ENCODE measurements at regions not wholly inside any gene's neighbourhood (a gene's known extent, or its start where the extent isn't known, plus 50 kb on each side); places are given as distances from the start of the nearest gene placed in this dataset.

DNA sequence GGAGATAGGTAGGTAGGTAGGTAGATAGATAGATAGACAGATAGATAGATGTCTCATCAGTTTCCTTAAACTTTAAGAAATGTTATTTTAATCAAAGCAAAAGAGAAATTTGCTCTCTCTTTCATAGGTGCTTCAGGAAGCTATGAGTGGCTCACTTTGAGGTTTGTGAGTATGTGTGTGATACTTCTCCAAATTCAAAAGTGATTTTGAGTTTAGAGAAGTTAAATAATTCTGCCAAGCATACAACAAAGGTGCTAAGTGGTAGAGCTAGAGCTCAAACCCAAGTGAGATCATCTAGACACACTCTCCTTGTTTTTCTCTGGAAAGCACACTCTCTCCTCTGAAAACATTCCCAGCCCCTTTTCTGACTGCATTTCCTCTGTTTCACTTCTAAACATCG, 156.2 kb downstream of the EDN1 start:
- no peak overlapping the region for H2BK120ac ChIP-seq (replicated peaks; ENCODE audit: low read depth, low read length)
- TF ChIP-seq JUND (IDR thresholded peaks at IDR 0.05; ENCODE audit: low read length) = no peak
- no peak for TF ChIP-seq BRCA1 (IDR thresholded peaks at IDR 0.05; ENCODE audit: low read depth, low read length)
- no peak for TF ChIP-seq HDAC2 (IDR thresholded peaks at IDR 0.05; ENCODE audit: borderline replicate concordance in 1 of 2, low read depth in 2 of 2, low read length in 2 of 2)
- no peak for TF ChIP-seq POLR2A (IDR thresholded peaks at IDR 0.05; ENCODE audit: control extremely low read depth in 1 of 2, low read depth in 2 of 2, low read length in 2 of 2)
- TF ChIP-seq BACH1 (IDR thresholded peaks at IDR 0.05; ENCODE audit: low read length) = no peak
- TF ChIP-seq CBX8 (IDR thresholded peaks at IDR 0.05; ENCODE audit: borderline replicate concordance, low read depth, low read length) = no peak
- TF ChIP-seq SP4 (IDR thresholded peaks at IDR 0.05; ENCODE audit: low read length) = no peak
- no peak for TF ChIP-seq BCL11A (IDR thresholded peaks at IDR 0.05; ENCODE audit: low read depth in 2 of 2, low read length in 2 of 2)
- TF ChIP-seq SRF (IDR thresholded peaks at IDR 0.05; ENCODE audit: low read depth, low read length) = no peak
- TF ChIP-seq, protein P1, sequence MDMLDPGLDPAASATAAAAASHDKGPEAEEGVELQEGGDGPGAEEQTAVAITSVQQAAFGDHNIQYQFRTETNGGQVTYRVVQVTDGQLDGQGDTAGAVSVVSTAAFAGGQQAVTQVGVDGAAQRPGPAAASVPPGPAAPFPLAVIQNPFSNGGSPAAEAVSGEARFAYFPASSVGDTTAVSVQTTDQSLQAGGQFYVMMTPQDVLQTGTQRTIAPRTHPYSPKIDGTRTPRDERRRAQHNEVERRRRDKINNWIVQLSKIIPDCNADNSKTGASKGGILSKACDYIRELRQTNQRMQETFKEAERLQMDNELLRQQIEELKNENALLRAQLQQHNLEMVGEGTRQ (IDR thresholded peaks at IDR 0.05; ENCODE audit: low read length) = no peak
- TF ChIP-seq POLR2AphosphoS5 (IDR thresholded peaks at IDR 0.05; ENCODE audit: low read depth, low read length) = no peak
- TF ChIP-seq CBX5 (IDR thresholded peaks at IDR 0.05; ENCODE audit: low read depth, low read length) = no peak
- no peak for TF ChIP-seq FOSL1 (IDR thresholded peaks at IDR 0.05; ENCODE audit: insufficient read depth, low read depth, low read length)
- TF ChIP-seq KDM4A (IDR thresholded peaks at IDR 0.05; ENCODE audit: low read depth, low read length, severe bottlenecking) = no peak
- no peak for TF ChIP-seq RFX5 (IDR thresholded peaks at IDR 0.05; ENCODE audit: borderline replicate concordance, low read depth, low read length)
- TF ChIP-seq TCF12 (IDR thresholded peaks at IDR 0.05; ENCODE audit: low read depth, low read length) = no peak

More for the DNA sequence above, 156.2 kb downstream of the EDN1 start:
- Histone ChIP-seq H4K5ac (ENCODE audit: insufficient read length, low read depth, low read length) (no peak overlapping the region), H3K23ac (ENCODE audit: insufficient read length) (no peak overlapping the region), H3K9me3 (ENCODE audit: insufficient read depth in 2 of 2, low read depth in 1 of 2, low read length in 1 of 2) (no peaks in the 10 kb centered on the region), H3K4me3 (ENCODE audit: extremely low read depth in 1 of 4, insufficient read depth in 2 of 4, low read depth in 3 of 4, low read length in 4 of 4) (no peak overlapping the region), H3K4me2 (ENCODE audit: insufficient read depth in 1 of 2, low read depth in 2 of 2, low read length in 2 of 2) (no peak overlapping the region), H2BK15ac (ENCODE audit: low read length) (no peak overlapping the region), H2AK5ac (ENCODE audit: low read depth, low read length) (no peak overlapping the region), H4K91ac (replicated peaks; ENCODE audit: insufficient read length, low read length) (no peak overlapping the region), H3K4me1 (replicated peaks in 1 of 4; ENCODE audit: control insufficient read depth in 3 of 4, insufficient read depth in 4 of 4, low read length in 3 of 4) (no peaks in the 10 kb centered on the region), H2BK20ac (ENCODE audit: low read length) (no peak overlapping the region), H3K27me3 (replicated peaks in 1 of 4; ENCODE audit: control insufficient read depth in 3 of 4, extremely low read depth in 1 of 4, insufficient read depth in 3 of 4, low read length in 3 of 4) (no peaks in the 10 kb centered on the region), H3K4ac (replicated peaks; ENCODE audit: insufficient read length, low read depth, low read length) (no peak overlapping the region), H3K18ac (ENCODE audit: extremely low read depth, low read length) (no peak overlapping the region), H2BK12ac (ENCODE audit: low read depth, low read length) (no peak overlapping the region), H3K56ac (replicated peaks; ENCODE audit: insufficient read length, low read depth, low read length) (no peak overlapping the region), H4K20me1 (replicated peaks in 1 of 2; ENCODE audit: control insufficient read depth in 1 of 2, insufficient read depth in 2 of 2, low read length in 2 of 2) (no peaks in the 10 kb centered on the region), H3K79me1 (ENCODE audit: low read depth, low read length) (no peaks in the 10 kb centered on the region), H2AFZ (ENCODE audit: low read length) (no peak overlapping the region), H3K14ac (ENCODE audit: insufficient read length) (no peak overlapping the region), H2BK5ac (ENCODE audit: low read depth, low read length) (no peak overlapping the region), H3K23me2 (ENCODE audit: low read depth, low read length) (no peaks in the 10 kb centered on the region), H3K79me2 (ENCODE audit: control insufficient read depth in 1 of 2, insufficient read depth in 2 of 2, low read length in 2 of 2) (no peaks in the 10 kb centered on the region), H3K9ac (replicated peaks in 1 of 4; ENCODE audit: extremely low read depth in 1 of 4, low read depth in 3 of 4, low read length in 3 of 4) (no peak overlapping the region), H4K8ac (ENCODE audit: extremely low read depth, insufficient read depth, low read length) (no peak overlapping the region), H3K36me3 (ENCODE audit: control insufficient read depth in 2 of 4, insufficient read depth in 4 of 4, low read length in 3 of 4) (no peaks in the 10 kb centered on the region), H3K27ac (ENCODE audit: low read depth, low read length) (no peak overlapping the region)
- WGBS, 2 experiments (ENCODE audit: extremely low coverage in 1 of 2, insufficient coverage in 1 of 2, insufficient read length in 1 of 2, insufficient replicate concordance in 2 of 2, low coverage in 1 of 2, low lambda C conversion rate in 2 of 2, missing lambda C conversion rate in 1 of 2) = 81% methylated on average over 1 of the region's 1 CpG; no CpG with 5 or more reads in 1 of the 2 experiments
- POLR2A ChIA-PET (ENCODE audit: partially characterized antibody) = no interaction called here
- CTCF ChIA-PET (ENCODE audit: partially characterized antibody) = no interaction called here
- no peak for DNase-seq (ENCODE audit: low read depth in 1 of 2, low spot score in 2 of 2)
- no peak for FAIRE-seq

Data from H1 (cell line).